HG02943 (cell line): ENCODE measurements at regions not wholly inside any gene's neighbourhood (a gene's known extent, or its start where the extent isn't known, plus 50 kb on each side); places are given as distances from the start of the nearest gene placed in this dataset.
"Not testable (repeated sequence)": the region's sequence is repeated elsewhere in the genome, so short reads cannot be mapped to it uniquely, and the experiment has no call there.

ENCODE experiments used
- ATAC-seq: cut with Tn5 transposase; IDR thresholded peaks from one replicate; pipeline ENCODE4 v1.9.1; 2021; ENCODE audit warnings: mild to moderate bottlenecking, low read depth, moderate library complexity; ENCODE audit not compliant: unreplicated experiment

- no peak for ATAC-seq
Observed at GRCh38 chr20:22529150-22530019, 55.0 kb downstream of the FOXA2 start.

GRCh38 chr20:22526512-22527012, 57.8 kb downstream of the FOXA2 start:
- no peak for ATAC-seq

- no peak for ATAC-seq
Observed at GRCh38 chr20:22525821-22526220, 58.6 kb downstream of the FOXA2 start.

- ATAC-seq = no peak
Observed at GRCh38 chr20:22525069-22525820, 59.1 kb downstream of the FOXA2 start.

GRCh38 chr20:22524393-22525015, 59.9 kb downstream of the FOXA2 start:
- no peak for ATAC-seq

- no peak for ATAC-seq
Observed at GRCh38 chr20:22523499-22524392, 60.6 kb downstream of the FOXA2 start.

- no peak for ATAC-seq
Observed at GRCh38 chr20:22523128-22523498, 61.3 kb downstream of the FOXA2 start.

GRCh38 chr20:22522701-22523100, 61.7 kb downstream of the FOXA2 start:
- no peak for ATAC-seq

- not testable (repeated sequence) for ATAC-seq
Observed at GRCh38 chr20:22521940-22522339, 62.4 kb downstream of the FOXA2 start.

GRCh38 chr20:22520381-22520780, 64.0 kb downstream of the FOXA2 start:
- no peak for ATAC-seq

- no peak for ATAC-seq
Observed at GRCh38 chr20:22515264-22515663, 69.1 kb downstream of the FOXA2 start.

- no peak for ATAC-seq
Observed at GRCh38 chr20:22513574-22513973, 70.8 kb downstream of the FOXA2 start.

GRCh38 chr20:22512911-22513489, 71.4 kb downstream of the FOXA2 start:
- no peak for ATAC-seq

GRCh38 chr20:22511943-22512910, 72.1 kb downstream of the FOXA2 start:
- no peak for ATAC-seq

- ATAC-seq = no peak
Observed at GRCh38 chr20:22509843-22510147, 74.6 kb downstream of the FOXA2 start.

GRCh38 chr20:22509090-22509842, 75.1 kb downstream of the FOXA2 start:
- ATAC-seq = no peak

- ATAC-seq = no peak
Observed at GRCh38 chr20:22508426-22508825, 75.9 kb downstream of the FOXA2 start.
